Loucy (cell line): ENCODE measurements at regions not wholly inside any gene's neighbourhood (a gene's known extent, or its start where the extent isn't known, plus 50 kb on each side); places are given as distances from the start of the nearest gene placed in this dataset.

Experiments
- CTCF ChIP-seq: fragments of 200-600 bp; sonication (generic); conservative IDR thresholded peaks from 2 replicates; pipeline ENCODE4 v1.5.1; 2014; ENCODE audit warnings: mild to moderate bottlenecking, antibody characterized with exemption, low read length
- EZH2phosphoT487 ChIP-seq: fragments of 200-600 bp; IDR thresholded peaks from 2 replicates; pipeline ENCODE4 v1.6.1; 2018; ENCODE audit warnings: antibody characterized with exemption, mild to moderate bottlenecking, moderate library complexity, borderline replicate concordance

- TF ChIP-seq CTCF (no peak), EZH2phosphoT487 (no peak)
Observed at GRCh38 chr6:153251326-153251725, 120.2 kb upstream of the RGS17 start.
